ENCODE measurements at regions not wholly inside any gene's neighbourhood (a gene's known extent, or its start where the extent isn't known, plus 50 kb on each side); places are given as distances from the start of the nearest gene placed in this dataset.

DNA sequence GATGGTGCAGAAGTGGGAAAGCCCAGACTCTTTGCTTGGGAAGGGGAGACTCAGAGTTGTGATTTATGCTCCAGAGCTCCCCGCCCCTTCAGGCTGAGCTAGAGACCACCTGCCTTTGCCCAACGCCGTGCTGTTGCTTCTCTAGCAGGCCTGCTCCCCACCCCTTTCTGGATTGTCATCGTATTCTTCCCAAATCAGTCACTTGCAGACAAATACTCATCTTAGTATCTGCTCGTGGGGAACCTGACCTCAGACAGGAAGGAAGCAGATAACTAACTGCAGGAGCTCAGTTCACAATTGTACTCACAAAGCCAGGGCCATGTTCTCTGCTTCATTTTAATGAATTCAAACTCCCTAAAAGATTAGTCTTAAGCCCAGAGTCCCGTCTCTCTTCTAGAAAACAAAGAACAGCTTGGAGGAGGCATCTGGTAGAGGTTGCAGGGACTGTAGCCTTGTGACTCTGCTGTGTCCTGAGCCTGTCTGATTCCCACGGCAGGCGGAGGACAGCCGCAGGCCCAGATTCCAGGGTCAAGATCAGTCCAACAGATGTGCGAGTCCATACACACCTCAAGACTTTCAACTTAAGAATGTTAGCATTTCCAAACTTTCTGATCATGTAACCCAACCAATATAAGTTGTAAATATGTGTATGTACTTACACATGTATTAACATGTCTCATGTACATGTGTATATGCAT, 57.2 kb upstream of the GGTLC1 start:
- no peak overlapping the region for H3K27ac ChIP-seq
- TF ChIP-seq, protein P1, sequence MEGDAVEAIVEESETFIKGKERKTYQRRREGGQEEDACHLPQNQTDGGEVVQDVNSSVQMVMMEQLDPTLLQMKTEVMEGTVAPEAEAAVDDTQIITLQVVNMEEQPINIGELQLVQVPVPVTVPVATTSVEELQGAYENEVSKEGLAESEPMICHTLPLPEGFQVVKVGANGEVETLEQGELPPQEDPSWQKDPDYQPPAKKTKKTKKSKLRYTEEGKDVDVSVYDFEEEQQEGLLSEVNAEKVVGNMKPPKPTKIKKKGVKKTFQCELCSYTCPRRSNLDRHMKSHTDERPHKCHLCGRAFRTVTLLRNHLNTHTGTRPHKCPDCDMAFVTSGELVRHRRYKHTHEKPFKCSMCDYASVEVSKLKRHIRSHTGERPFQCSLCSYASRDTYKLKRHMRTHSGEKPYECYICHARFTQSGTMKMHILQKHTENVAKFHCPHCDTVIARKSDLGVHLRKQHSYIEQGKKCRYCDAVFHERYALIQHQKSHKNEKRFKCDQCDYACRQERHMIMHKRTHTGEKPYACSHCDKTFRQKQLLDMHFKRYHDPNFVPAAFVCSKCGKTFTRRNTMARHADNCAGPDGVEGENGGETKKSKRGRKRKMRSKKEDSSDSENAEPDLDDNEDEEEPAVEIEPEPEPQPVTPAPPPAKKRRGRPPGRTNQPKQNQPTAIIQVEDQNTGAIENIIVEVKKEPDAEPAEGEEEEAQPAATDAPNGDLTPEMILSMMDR (conservative IDR thresholded peaks at IDR 0.05), result no peak

DNA sequence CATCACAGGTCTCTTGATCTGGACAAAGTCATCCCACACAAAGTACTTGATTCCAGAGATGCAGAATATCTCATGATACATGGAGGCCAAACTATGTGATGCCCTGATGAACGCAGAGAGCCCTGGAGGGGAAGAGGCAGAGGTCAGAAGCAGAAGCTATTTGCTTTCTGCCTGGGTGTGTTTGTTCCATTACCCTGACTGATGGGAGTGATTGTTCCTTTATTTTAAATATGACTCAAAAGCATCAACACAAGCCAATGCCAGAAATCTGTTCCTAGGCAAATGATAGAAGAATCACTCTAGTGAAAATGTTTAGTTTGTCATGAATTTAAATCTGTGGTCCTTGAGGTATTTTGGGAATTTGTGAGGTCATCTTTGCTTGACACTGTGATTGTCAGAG, 54.7 kb upstream of the GGTLC1 start:
- TF ChIP-seq, protein P1 (conservative IDR thresholded peaks at IDR 0.05), result no peak
- no peak overlapping the region for H3K27ac ChIP-seq

DNA sequence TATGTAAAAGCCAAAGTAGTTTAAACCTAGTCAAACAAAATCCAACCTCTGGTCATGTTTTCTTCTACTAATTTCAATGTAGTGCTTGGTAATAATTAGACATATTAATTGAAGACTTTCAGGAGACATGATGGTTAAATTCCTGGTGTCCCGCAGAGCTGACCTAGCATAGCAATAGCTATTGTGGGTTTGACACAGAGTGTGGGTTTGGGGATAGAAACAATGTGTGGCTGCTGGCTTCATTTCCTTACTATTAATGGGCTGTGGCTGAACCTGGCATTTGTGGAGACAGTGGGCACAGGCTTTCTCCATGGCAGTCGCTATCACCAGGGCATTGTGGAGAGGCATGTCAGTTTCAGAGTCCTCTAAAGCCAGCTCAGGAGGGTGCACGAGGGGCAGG, 54.1 kb upstream of the GGTLC1 start:
- TF ChIP-seq, protein P1 (conservative IDR thresholded peaks at IDR 0.05), result no peak

DNA sequence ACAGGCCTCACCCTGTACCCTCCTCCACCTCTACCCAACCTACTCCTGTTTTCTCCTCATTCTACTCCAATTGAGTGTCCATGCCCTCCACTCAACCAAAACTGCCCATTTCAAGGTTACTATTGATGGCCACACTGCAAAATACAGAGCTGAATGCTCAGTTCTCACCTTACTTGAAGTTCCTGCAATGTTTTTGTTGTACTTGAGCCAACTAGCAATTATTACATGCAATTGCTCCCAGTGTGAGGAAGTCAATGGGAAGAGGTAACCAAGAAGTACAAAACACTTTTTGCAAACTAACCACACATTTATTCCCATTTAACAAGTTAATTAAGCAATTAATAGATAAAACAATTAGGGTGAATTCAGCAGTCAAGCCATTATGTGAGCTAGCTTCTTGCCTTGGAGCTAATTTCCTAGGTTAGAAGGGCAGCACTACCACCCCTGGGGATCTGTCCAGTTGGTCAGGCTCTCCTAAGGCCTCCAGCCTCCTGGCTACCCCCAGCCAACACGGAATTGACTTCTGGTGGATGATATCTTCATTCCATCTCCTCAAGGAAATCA, 52.4 kb upstream of the GGTLC1 start:
- TF ChIP-seq, protein P1 (conservative IDR thresholded peaks at IDR 0.05), result no peak
- H3K27ac ChIP-seq, result no peak overlapping the region

More for the DNA sequence above, 54.1 kb upstream of the GGTLC1 start:
- H3K27ac ChIP-seq, result no peak overlapping the region

DNA sequence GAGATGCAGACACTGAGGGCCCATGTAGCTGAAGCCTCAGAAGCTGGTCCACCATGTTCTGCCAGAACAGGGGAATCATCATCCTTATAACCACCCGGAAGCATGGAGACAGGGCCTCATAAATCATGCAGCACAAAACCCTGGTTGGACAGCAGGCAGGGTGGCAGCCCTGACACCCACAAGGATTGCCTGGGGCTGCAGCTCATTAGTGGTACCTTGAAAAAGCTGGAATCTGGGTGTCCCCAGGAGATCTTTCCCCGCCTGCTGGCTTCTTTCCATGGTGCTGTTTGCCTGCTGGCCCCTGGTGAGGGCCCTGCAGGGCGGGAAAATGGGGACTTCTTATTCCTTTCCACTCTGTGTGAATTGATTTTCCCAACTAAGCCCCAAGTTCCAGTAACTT, 50.6 kb upstream of the GGTLC1 start:
- H3K27ac ChIP-seq, result no peak overlapping the region
- TF ChIP-seq, protein P1 (conservative IDR thresholded peaks at IDR 0.05), result no peak

All from VCaP (cell line).